ENCODE measurements at regions not wholly inside any gene's neighbourhood (a gene's known extent, or its start where the extent isn't known, plus 50 kb on each side); places are given as distances from the start of the nearest gene placed in this dataset.

DNA sequence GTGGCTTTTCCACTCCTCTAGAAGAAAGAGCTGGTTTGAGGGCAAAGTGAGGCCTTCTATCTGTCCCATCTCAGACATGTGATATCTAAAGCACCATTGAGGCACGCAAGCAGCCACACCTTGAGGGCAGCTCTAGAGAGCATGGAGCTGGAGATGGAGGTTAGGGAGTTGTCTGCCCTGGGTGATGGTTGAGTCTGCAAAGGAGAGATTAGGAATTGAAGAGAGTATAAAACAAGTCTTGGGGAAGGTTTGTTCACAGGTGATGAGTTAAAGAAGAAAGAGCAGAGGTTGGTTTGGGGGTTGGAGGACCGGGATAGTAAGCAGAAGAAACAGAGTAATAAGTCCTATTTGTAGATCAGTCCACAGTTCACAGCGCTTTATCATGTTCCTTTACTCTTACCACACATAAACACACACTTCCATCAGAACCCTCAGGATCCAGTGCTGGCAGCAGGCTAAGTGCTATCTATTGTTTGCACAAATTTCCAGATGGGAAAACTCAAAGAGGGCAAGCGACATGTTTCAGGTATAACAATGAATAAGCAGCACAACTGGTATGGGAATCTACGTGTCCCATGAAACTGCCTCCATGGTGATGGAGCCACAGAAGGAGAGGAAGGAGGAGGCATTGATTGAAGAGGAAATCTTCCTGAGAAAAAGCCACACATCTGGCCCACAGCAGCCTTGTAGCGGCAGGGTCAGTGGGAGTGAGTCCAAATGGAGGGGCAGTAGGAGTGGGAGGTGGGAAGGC, 65.8 kb downstream of the RASSF10 start:
- H3K27ac ChIP-seq, result no peak overlapping the region
- H3K4me1 ChIP-seq (replicated peaks), result no peaks in the 10 kb centered on the region
- no peak overlapping the region for H3K4me3 ChIP-seq
- no peaks in the 10 kb centered on the region for H3K27me3 ChIP-seq (replicated peaks; ENCODE audit: insufficient read depth)
- H3K36me3 ChIP-seq, result no peaks in the 10 kb centered on the region
- intact Hi-C loops (cut with DNase I), result no loop called here
- no peaks in the 10 kb centered on the region for H3K9me3 ChIP-seq
- TF ChIP-seq, protein P1, sequence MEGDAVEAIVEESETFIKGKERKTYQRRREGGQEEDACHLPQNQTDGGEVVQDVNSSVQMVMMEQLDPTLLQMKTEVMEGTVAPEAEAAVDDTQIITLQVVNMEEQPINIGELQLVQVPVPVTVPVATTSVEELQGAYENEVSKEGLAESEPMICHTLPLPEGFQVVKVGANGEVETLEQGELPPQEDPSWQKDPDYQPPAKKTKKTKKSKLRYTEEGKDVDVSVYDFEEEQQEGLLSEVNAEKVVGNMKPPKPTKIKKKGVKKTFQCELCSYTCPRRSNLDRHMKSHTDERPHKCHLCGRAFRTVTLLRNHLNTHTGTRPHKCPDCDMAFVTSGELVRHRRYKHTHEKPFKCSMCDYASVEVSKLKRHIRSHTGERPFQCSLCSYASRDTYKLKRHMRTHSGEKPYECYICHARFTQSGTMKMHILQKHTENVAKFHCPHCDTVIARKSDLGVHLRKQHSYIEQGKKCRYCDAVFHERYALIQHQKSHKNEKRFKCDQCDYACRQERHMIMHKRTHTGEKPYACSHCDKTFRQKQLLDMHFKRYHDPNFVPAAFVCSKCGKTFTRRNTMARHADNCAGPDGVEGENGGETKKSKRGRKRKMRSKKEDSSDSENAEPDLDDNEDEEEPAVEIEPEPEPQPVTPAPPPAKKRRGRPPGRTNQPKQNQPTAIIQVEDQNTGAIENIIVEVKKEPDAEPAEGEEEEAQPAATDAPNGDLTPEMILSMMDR (IDR thresholded peaks at IDR 0.05), result no peak
- TF ChIP-seq POLR2A (IDR thresholded peaks at IDR 0.05) (no peak), POLR2AphosphoS5 (IDR thresholded peaks at IDR 0.05) (no peak)
- WGBS, result 85% methylated on average over 6 of the region's 6 CpGs
- DNase-seq (ENCODE audit: low spot score), result no peak

DNA sequence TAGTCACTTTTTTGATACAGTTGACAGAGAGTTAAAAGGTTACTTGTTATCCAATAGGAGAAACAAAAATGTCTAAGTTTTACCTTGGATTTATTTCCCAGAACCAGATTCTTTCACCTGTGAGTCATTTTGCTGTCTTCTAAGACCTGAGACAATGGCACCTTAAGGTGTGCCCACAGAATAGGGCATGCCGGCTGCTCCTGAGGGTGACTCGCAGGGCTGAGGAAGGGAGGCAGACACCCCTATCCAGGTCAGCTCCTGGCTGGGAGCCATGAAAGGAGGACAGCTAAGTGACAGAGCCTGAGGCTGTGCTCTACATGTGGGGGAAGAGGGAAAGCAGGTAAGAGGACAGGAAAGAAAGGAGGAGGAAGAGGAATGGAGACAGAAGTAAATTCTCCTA, 67.8 kb downstream of the RASSF10 start:
- no peak overlapping the region for H3K27ac ChIP-seq
- no peaks in the 10 kb centered on the region for H3K27me3 ChIP-seq (replicated peaks; ENCODE audit: insufficient read depth)
- no peaks in the 10 kb centered on the region for H3K4me1 ChIP-seq (replicated peaks)
- WGBS, result 73% methylated on average over 2 of the region's 2 CpGs
- no peak for DNase-seq (ENCODE audit: low spot score)
- no peak overlapping the region for H3K4me3 ChIP-seq
- no peaks in the 10 kb centered on the region for H3K36me3 ChIP-seq
- no peaks in the 10 kb centered on the region for H3K9me3 ChIP-seq
- intact Hi-C loops (cut with DNase I), result no loop called here
- no peak for TF ChIP-seq POLR2A (IDR thresholded peaks at IDR 0.05)
- TF ChIP-seq, protein P1 (IDR thresholded peaks at IDR 0.05), result no peak
- TF ChIP-seq POLR2AphosphoS5 (IDR thresholded peaks at IDR 0.05), result no peak

DNA sequence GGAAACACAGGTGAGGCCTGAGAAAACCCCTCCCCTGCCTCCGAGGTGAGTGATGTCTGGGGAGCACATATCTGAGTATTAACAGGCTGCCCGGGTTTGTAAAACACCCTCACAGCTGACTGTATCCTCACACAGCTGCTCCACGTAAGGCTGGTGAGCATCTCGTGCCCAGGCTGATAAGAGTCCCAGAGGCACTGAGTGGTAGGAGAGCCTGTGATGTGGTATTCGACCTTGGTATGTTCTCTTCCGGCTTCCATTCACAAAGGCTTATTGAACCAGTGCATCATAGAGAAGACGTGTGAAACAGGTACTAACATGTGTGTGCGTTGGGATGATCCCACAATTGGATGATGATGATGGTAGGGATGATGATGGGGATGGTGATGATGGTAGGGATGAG, 71.7 kb downstream of the RASSF10 start:
- 90% methylated on average over 8 of the region's 8 CpGs for WGBS
- Histone ChIP-seq H3K36me3 (no peaks in the 10 kb centered on the region), H3K27me3 (replicated peaks; ENCODE audit: insufficient read depth) (no peaks in the 10 kb centered on the region), H3K4me1 (replicated peaks) (no peaks in the 10 kb centered on the region), H3K9me3 (no peaks in the 10 kb centered on the region), H3K27ac (no peak overlapping the region), H3K4me3 (no peak overlapping the region)
- no peak for DNase-seq (ENCODE audit: low spot score)
- TF ChIP-seq, protein P1 (IDR thresholded peaks at IDR 0.05), result no peak
- no peak for TF ChIP-seq POLR2AphosphoS5 (IDR thresholded peaks at IDR 0.05)
- intact Hi-C loops (cut with DNase I), result no loop called here

DNA sequence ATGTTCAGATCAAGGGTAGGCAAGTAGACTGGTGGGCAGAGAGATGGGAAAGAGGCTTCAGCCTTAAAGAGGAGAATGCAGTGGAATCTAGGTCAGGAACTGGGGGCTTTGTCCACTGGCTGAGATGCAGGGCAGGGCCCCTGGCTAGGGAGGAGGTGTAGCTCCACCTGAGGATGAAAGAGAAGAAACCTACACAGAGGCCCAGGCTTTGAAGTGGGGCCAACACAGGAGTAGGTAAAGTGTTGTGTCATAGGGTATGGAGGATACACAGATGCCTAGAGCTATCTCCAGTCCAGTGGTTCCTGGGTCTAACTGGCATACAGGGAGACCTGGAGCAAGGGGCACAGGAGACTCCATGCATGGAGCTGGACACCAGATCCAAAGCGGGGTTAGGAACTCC, 73.5 kb downstream of the RASSF10 start:
- Histone ChIP-seq H3K27me3 (replicated peaks; ENCODE audit: insufficient read depth) (no peaks in the 10 kb centered on the region), H3K4me1 (replicated peaks) (no peaks in the 10 kb centered on the region), H3K36me3 (no peaks in the 10 kb centered on the region), H3K27ac (no peak overlapping the region), H3K9me3 (no peaks in the 10 kb centered on the region), H3K4me3 (no peak overlapping the region)
- intact Hi-C loops (cut with DNase I), result no loop called here
- no peak for DNase-seq (ENCODE audit: low spot score)
- TF ChIP-seq POLR2A (IDR thresholded peaks at IDR 0.05) (no peak), POLR2AphosphoS5 (IDR thresholded peaks at IDR 0.05) (no peak)
- TF ChIP-seq, protein P1 (IDR thresholded peaks at IDR 0.05), result no peak
- 100% methylated on average over 1 of the region's 1 CpG for WGBS

DNA sequence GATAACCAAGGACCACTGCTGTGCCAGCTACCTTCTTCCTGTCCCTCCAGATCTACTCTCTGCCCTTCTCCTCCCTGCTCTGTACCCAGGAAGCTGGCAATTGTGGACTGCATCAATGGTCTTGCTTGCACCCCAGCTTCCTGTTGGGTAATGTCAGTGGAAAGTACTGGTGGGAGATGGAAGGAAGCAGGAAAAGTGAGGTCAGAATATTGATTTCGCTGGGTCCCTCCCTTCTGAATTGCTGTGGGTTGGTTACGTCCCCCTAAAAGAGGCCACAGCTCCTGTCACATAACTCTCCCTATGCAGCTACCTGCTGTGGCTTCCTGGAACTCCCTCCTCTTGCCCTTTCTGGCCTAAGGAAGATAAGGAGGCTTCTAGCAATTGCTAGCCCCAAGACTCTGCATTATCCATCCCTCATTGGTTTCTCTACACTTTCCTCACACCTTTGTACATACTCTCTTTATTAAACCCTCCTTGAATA, 81.2 kb downstream of the RASSF10 start:
- H3K27ac ChIP-seq, result no peak overlapping the region
- DNase-seq (ENCODE audit: low spot score), result no peak
- H3K9me3 ChIP-seq, result no peaks in the 10 kb centered on the region
- 83% methylated on average over 2 of the region's 2 CpGs for WGBS
- no peak overlapping the region for H3K4me3 ChIP-seq
- TF ChIP-seq, protein P1 (IDR thresholded peaks at IDR 0.05), result no peak
- TF ChIP-seq POLR2A (IDR thresholded peaks at IDR 0.05) (no peak), POLR2AphosphoS5 (IDR thresholded peaks at IDR 0.05) (no peak)
- intact Hi-C loops (cut with DNase I), result no loop called here
- H3K4me1 ChIP-seq (replicated peaks), result no peaks in the 10 kb centered on the region
- H3K27me3 ChIP-seq (replicated peaks; ENCODE audit: insufficient read depth), result no peaks in the 10 kb centered on the region
- H3K36me3 ChIP-seq, result no peaks in the 10 kb centered on the region

Measured in prostate gland (tissue), 2 donors.